SU-DHL-6 (cell line): ENCODE measurements at regions not wholly inside any gene's neighbourhood (a gene's known extent, or its start where the extent isn't known, plus 50 kb on each side); places are given as distances from the start of the nearest gene placed in this dataset.

Experiments
- H2AFZ ChIP-seq: fragments of 200-600 bp; sonication (generic); 2 replicates; pipeline ENCODE4 v1.6.1; 2014; ENCODE audit warnings: low read depth, mild to moderate bottlenecking, moderate library complexity, mixed read lengths, antibody characterized with exemption, low read length; ENCODE audit not compliant: severe bottlenecking
- H3F3A ChIP-seq: fragments of 200-600 bp; shearing (Covaris generic); 2 replicates; pipeline ENCODE4 v1.6.0; 2016; ENCODE audit warnings: antibody characterized with exemption, mild to moderate bottlenecking; ENCODE audit not compliant: insufficient read depth
- H3K27ac ChIP-seq: fragments of 200-600 bp; sonication (generic); 2 replicates; pipeline ENCODE4 v1.5.1; 2016; ENCODE audit warnings: low read depth, mild to moderate bottlenecking, low read length, moderate library complexity, mixed read lengths
- H3K27me3 ChIP-seq: fragments of 200-600 bp; sonication (generic), shearing (Covaris generic); 2 replicates; pipeline ENCODE4 v1.6.0; 2014; ENCODE audit warnings: mild to moderate bottlenecking, low read length
- H3K36me3 ChIP-seq: fragments of 200-600 bp; sonication (generic); 2 replicates; pipeline ENCODE4 v1.6.1; 2014; ENCODE audit warnings: mild to moderate bottlenecking, low read length, mixed read lengths
- H3K4me2 ChIP-seq: fragments of 300-600, 200-600 bp; shearing (Covaris generic), sonication (generic); 2 replicates; pipeline ENCODE4 v1.6.0; 2014; ENCODE audit warnings: low read length, low read depth, mild to moderate bottlenecking; ENCODE audit not compliant: poor library complexity, severe bottlenecking
- H3K4me3 ChIP-seq: fragments of 200-600 bp; sonication (generic); 2 replicates; pipeline ENCODE4 v1.5.1; 2014; ENCODE audit warnings: antibody characterized with exemption, low read length, mild to moderate bottlenecking, mixed read lengths; ENCODE audit not compliant: insufficient read depth, poor library complexity, severe bottlenecking
- H3K79me2 ChIP-seq: fragments of 200-600 bp; sonication (generic); 2 replicates; pipeline ENCODE4 v1.6.1; 2014; ENCODE audit warnings: mild to moderate bottlenecking, low read length, moderate library complexity; ENCODE audit not compliant: insufficient read depth
- H3K9ac ChIP-seq: fragments of 200-600 bp; sonication (generic); 2 replicates; pipeline ENCODE4 v1.7.0; 2014; ENCODE audit warnings: mild to moderate bottlenecking, low read length
- H3K9me2 ChIP-seq: fragments of 200-600 bp; sonication (generic); replicated peaks from 2 replicates; pipeline ENCODE4 v1.6.1; 2014; ENCODE audit warnings: low read length; ENCODE audit not compliant: insufficient read depth
- H3K9me3 ChIP-seq: fragments of 200-600 bp; sonication (generic); 2 replicates; pipeline ENCODE4 v1.6.1; 2014; ENCODE audit warnings: low read length, mixed read lengths; ENCODE audit not compliant: insufficient read depth
- H4K20me1 ChIP-seq: fragments of 200-600 bp; sonication (generic); 2 replicates; pipeline ENCODE4 v1.6.1; 2014; ENCODE audit warnings: low read depth, mild to moderate bottlenecking, antibody characterized with exemption, low read length, moderate library complexity, mixed read lengths
- EZH2phosphoT487 ChIP-seq: fragments of 200-600 bp; sonication (generic), shearing (Covaris generic); conservative IDR thresholded peaks from 2 replicates; pipeline ENCODE4 v1.6.1; 2018; ENCODE audit warnings: mild to moderate bottlenecking, antibody characterized with exemption, low read length, moderate library complexity, mixed read lengths
- TF ChIP-seq, protein P1 (sequence below): fragments of 200-600 bp; sonication (generic); IDR thresholded peaks from one replicate; pipeline ENCODE4 v1.5.1; 2017; ENCODE audit warnings: antibody characterized with exemption, mild to moderate bottlenecking, low read length, moderate library complexity; ENCODE audit not compliant: insufficient read depth, poor library complexity, severe bottlenecking

DNA sequence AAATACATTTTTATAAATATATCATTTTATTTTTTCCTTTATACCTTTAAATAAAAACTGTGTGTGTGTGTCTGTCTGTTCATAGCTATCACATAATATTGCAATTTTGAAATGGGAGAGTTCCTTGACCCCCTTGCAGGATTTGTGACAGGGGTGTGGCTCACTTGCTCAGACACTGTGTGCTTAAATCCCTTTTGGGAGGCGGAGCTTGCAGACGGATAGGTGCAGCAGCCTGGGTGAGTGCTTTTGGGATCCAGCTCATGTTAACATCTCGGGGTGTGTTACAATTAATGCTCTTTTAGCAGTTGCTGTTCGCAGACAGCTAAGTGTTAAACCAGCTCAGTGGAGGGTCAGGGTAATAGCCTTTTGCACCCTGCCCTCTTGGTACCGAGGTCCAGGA, 459.8 kb downstream of the IPMK start:
- no peak overlapping the region for H3K4me3 ChIP-seq
- H2AFZ ChIP-seq = no peak overlapping the region
- no peaks in the 10 kb centered on the region for H3K9me2 ChIP-seq
- no peaks in the 10 kb centered on the region for H4K20me1 ChIP-seq
- no peaks in the 10 kb centered on the region for H3K79me2 ChIP-seq
- H3K27me3 ChIP-seq = no peaks in the 10 kb centered on the region
- no peak overlapping the region for H3K27ac ChIP-seq
- H3K9ac ChIP-seq = no peak overlapping the region
- no peak overlapping the region for H3K4me2 ChIP-seq
- no peaks in the 10 kb centered on the region for H3K36me3 ChIP-seq
- H3F3A ChIP-seq = no peaks in the 10 kb centered on the region
- no peak for TF ChIP-seq EZH2phosphoT487
- TF ChIP-seq, protein P1, sequence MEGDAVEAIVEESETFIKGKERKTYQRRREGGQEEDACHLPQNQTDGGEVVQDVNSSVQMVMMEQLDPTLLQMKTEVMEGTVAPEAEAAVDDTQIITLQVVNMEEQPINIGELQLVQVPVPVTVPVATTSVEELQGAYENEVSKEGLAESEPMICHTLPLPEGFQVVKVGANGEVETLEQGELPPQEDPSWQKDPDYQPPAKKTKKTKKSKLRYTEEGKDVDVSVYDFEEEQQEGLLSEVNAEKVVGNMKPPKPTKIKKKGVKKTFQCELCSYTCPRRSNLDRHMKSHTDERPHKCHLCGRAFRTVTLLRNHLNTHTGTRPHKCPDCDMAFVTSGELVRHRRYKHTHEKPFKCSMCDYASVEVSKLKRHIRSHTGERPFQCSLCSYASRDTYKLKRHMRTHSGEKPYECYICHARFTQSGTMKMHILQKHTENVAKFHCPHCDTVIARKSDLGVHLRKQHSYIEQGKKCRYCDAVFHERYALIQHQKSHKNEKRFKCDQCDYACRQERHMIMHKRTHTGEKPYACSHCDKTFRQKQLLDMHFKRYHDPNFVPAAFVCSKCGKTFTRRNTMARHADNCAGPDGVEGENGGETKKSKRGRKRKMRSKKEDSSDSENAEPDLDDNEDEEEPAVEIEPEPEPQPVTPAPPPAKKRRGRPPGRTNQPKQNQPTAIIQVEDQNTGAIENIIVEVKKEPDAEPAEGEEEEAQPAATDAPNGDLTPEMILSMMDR = no peak
- no peaks in the 10 kb centered on the region for H3K9me3 ChIP-seq

DNA sequence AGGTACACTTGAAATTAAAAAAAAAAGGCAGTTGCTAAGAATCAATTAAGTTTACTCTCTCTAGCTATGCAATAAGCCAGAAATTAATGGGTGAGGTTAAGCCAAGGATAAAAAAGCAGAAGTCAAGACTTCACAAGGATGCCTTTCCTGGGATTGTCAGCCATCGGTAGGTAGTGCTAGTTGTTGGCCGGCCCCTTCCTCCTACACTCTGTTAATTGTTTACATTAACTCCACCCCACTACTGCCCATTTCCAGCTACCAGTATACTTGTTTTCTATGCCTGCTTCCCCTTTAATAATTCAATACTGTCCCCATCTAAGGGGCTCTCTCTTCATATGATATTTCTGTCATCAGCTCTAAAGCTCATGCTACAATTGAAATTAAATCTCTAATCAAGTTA, 461.0 kb downstream of the IPMK start:
- Histone ChIP-seq H3K4me3 (no peak overlapping the region), H3K9me3 (no peaks in the 10 kb centered on the region), H3K9ac (no peak overlapping the region), H3K9me2 (no peaks in the 10 kb centered on the region), H3K36me3 (no peaks in the 10 kb centered on the region), H3K4me2 (no peak overlapping the region), H3F3A (no peaks in the 10 kb centered on the region), H3K79me2 (no peaks in the 10 kb centered on the region), H4K20me1 (no peaks in the 10 kb centered on the region), H2AFZ (no peak overlapping the region), H3K27ac (no peak overlapping the region), H3K27me3 (no peaks in the 10 kb centered on the region)
- TF ChIP-seq, protein P1 = no peak
- no peak for TF ChIP-seq EZH2phosphoT487

DNA sequence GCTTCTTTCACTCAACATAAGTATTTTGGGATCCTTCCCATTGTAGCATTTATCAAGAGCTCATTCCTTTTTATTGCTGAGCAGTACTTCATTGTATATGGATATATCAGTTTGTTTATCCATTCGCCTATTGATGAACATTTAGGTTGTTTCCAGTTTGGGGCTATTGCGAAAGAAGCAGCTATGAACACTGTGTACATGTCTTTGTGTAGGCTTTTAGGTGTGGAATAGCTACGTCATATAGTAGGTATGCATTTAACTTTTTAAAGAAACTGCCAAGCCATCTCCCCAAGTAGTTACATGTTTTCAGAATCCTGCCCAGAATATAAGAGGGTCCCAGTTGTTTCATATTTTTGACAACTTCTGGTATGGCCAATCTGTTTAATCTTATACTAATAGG, 468.1 kb downstream of the IPMK start:
- Histone ChIP-seq H3K27me3 (no peaks in the 10 kb centered on the region), H3K36me3 (no peaks in the 10 kb centered on the region), H3F3A (no peaks in the 10 kb centered on the region), H3K9me3 (no peaks in the 10 kb centered on the region), H3K79me2 (no peaks in the 10 kb centered on the region), H3K4me2 (no peak overlapping the region), H3K4me3 (no peak overlapping the region), H3K27ac (no peak overlapping the region), H4K20me1 (no peaks in the 10 kb centered on the region; the same call in 1 of the 2 replicates), H3K9me2 (no peaks in the 10 kb centered on the region), H3K9ac (no peak overlapping the region), H2AFZ (no peak overlapping the region)
- TF ChIP-seq EZH2phosphoT487 = no peak
- TF ChIP-seq, protein P1 = no peak
